ENCODE measurements at regions not wholly inside any gene's neighbourhood (a gene's known extent, or its start where the extent isn't known, plus 50 kb on each side); places are given as distances from the start of the nearest gene placed in this dataset.

DNA sequence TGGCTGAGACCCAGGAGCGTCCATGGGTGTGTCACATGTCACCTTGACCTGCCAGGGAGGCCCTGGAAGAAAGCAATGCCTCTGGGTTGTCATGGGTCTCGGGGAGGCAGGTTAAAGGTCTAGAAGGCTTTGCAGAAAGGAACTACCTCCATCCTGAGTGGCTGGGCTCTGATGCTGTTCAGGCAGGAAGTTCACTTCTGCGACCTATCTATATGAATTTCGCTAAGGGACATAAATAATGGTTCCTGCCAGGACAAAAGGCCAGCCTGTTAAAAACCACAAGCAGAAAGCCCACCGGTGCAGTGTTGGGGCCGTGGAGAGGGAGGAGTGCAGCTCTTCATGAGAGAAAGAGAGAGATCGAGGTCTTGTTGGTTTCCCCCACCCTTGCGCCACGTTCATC, 182.9 kb downstream of the PTPN20 start:
- Histone ChIP-seq H3K9ac (ENCODE audit: low read length) (no peak overlapping the region), H3K4me2 (ENCODE audit: low read depth, low read length) (no peak overlapping the region), H3K27me3 (replicated peaks; ENCODE audit: insufficient read depth, low read length) (no peaks in the 10 kb centered on the region), H3K4me1 (ENCODE audit: low read length) (no peaks in the 10 kb centered on the region), H4K20me1 (ENCODE audit: insufficient read depth, low read length) (no peaks in the 10 kb centered on the region), H3K4me3 (ENCODE audit: low read length) (no peak overlapping the region), H3K27ac (ENCODE audit: low read length) (no peak overlapping the region), H3F3A (ENCODE audit: insufficient read depth, low read length) (no peaks in the 10 kb centered on the region), H3K79me2 (ENCODE audit: low read length) (no peaks in the 10 kb centered on the region), H3K36me3 (replicated peaks; ENCODE audit: insufficient read depth, low read length) (no peaks in the 10 kb centered on the region), H3K9me2 (replicated peaks; ENCODE audit: insufficient read depth, low read length) (no peaks in the 10 kb centered on the region), H3K9me3 (replicated peaks; ENCODE audit: insufficient read depth, low read length) (no peaks in the 10 kb centered on the region; the same call in 1 of the 2 replicates), H2AFZ (ENCODE audit: low read length) (no peak overlapping the region)
- TF ChIP-seq EZH2phosphoT487 (IDR thresholded peaks at IDR 0.05; ENCODE audit: low read length) (no peak), EZH2 (optimal IDR thresholded peaks at IDR 0.05; ENCODE audit: low read depth, low read length) (no peak), CTCF (IDR thresholded peaks at IDR 0.05; ENCODE audit: low read length) (no peak)
- no peak for DNase-seq

DNA sequence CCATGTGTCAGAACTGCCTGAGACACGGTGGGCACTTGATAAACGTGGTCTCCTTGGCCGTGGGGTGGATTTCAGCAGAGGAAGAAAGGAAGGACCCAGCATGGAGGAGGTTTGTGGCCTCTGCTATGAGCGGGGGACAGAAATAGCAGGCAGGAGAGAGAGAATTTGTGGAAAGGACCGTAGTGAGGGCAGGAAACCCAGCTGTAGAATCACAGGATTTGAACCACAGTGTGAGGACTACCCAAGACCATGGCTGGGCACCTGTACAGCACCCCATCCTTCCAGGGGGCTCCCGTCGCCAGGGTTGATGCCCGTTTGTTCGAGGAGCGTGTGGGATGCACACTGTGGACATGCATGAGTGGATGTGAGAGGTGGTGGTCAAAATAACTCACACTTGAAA, 183.4 kb downstream of the PTPN20 start:
- H3F3A ChIP-seq (ENCODE audit: insufficient read depth, low read length), result no peaks in the 10 kb centered on the region
- H3K27ac ChIP-seq (ENCODE audit: low read length), result no peak overlapping the region
- no peaks in the 10 kb centered on the region for H3K9me2 ChIP-seq (replicated peaks; ENCODE audit: insufficient read depth, low read length)
- H3K36me3 ChIP-seq (replicated peaks; ENCODE audit: insufficient read depth, low read length), result no peaks in the 10 kb centered on the region
- H3K27me3 ChIP-seq (replicated peaks; ENCODE audit: insufficient read depth, low read length), result no peaks in the 10 kb centered on the region
- H4K20me1 ChIP-seq (ENCODE audit: insufficient read depth, low read length), result no peaks in the 10 kb centered on the region
- no peak overlapping the region for H3K4me2 ChIP-seq (ENCODE audit: low read depth, low read length)
- no peaks in the 10 kb centered on the region; the same call in 1 of the 2 replicates for H3K9me3 ChIP-seq (replicated peaks; ENCODE audit: insufficient read depth, low read length)
- H2AFZ ChIP-seq (ENCODE audit: low read length), result no peak overlapping the region
- TF ChIP-seq CTCF (IDR thresholded peaks at IDR 0.05; ENCODE audit: low read length) (no peak), EZH2 (optimal IDR thresholded peaks at IDR 0.05; ENCODE audit: low read depth, low read length) (no peak), EZH2phosphoT487 (IDR thresholded peaks at IDR 0.05; ENCODE audit: low read length) (no peak)
- H3K4me1 ChIP-seq (ENCODE audit: low read length), result no peaks in the 10 kb centered on the region
- no peak overlapping the region for H3K4me3 ChIP-seq (ENCODE audit: low read length)
- no peak for DNase-seq
- H3K9ac ChIP-seq (ENCODE audit: low read length), result no peak overlapping the region
- H3K79me2 ChIP-seq (ENCODE audit: low read length), result no peaks in the 10 kb centered on the region

- no peak overlapping the region for H3K27ac ChIP-seq (ENCODE audit: low read length)
- no peaks in the 10 kb centered on the region for H3F3A ChIP-seq (ENCODE audit: insufficient read depth, low read length)
- H3K4me3 ChIP-seq (ENCODE audit: low read length), result no peak overlapping the region
- H3K36me3 ChIP-seq (replicated peaks; ENCODE audit: insufficient read depth, low read length), result no peaks in the 10 kb centered on the region
- no peaks in the 10 kb centered on the region for H3K27me3 ChIP-seq (replicated peaks; ENCODE audit: insufficient read depth, low read length)
- no peaks in the 10 kb centered on the region for H3K79me2 ChIP-seq (ENCODE audit: low read length)
- H3K4me1 ChIP-seq (ENCODE audit: low read length), result no peaks in the 10 kb centered on the region
- H3K9ac ChIP-seq (ENCODE audit: low read length), result no peak overlapping the region
- no peaks in the 10 kb centered on the region for H3K9me2 ChIP-seq (replicated peaks; ENCODE audit: insufficient read depth, low read length)
- no peak overlapping the region for H3K4me2 ChIP-seq (ENCODE audit: low read depth, low read length)
- DNase-seq, result no peak
- H2AFZ ChIP-seq (ENCODE audit: low read length), result no peak overlapping the region
- H4K20me1 ChIP-seq (ENCODE audit: insufficient read depth, low read length), result no peaks in the 10 kb centered on the region
- H3K9me3 ChIP-seq (replicated peaks; ENCODE audit: insufficient read depth, low read length), result no peaks in the 10 kb centered on the region; the same call in 1 of the 2 replicates
- TF ChIP-seq CTCF (IDR thresholded peaks at IDR 0.05; ENCODE audit: low read length) (no peak), EZH2phosphoT487 (IDR thresholded peaks at IDR 0.05; ENCODE audit: low read length) (no peak), EZH2 (optimal IDR thresholded peaks at IDR 0.05; ENCODE audit: low read depth, low read length) (no peak)
Measured at GRCh38 chr10:47095211-47095610, 184.0 kb downstream of the PTPN20 start.
